ENCODE measurements at regions not wholly inside any gene's neighbourhood (a gene's known extent, or its start where the extent isn't known, plus 50 kb on each side); places are given as distances from the start of the nearest gene placed in this dataset.

GRCh38 chr3:43217206-43217605, 69.1 kb upstream of the SNRK start:
- no peak overlapping the region for H3K4me3 Mint-ChIP-seq
- H3K36me3 Mint-ChIP-seq: no peaks in the 10 kb centered on the region
- peak overlapping the region in 1 of 6 donors; percentile 88 for H3K27ac Mint-ChIP-seq
- no peaks in the 10 kb centered on the region for H3K4me1 Mint-ChIP-seq
- no peaks in the 10 kb centered on the region for H3K9me3 Mint-ChIP-seq
- no peak for ATAC-seq (ENCODE audit: low read depth in 2 of 2)
- H3K27me3 Mint-ChIP-seq: peaks cover 0 to 13% (median 0%) of the 10 kb centered on the region in 3 donors
- no peak for DNase-seq

- DNase-seq (no peak), ATAC-seq (ENCODE audit: low read depth in 2 of 2) (peak in 1 of 2 donors; percentile 25)
- Mint-ChIP-seq H3K4me3 (no peak overlapping the region), H3K27ac (no peak overlapping the region), H3K27me3 (peaks cover 0 to 10% (median 0%) of the 10 kb centered on the region in 3 donors), H3K9me3 (no peaks in the 10 kb centered on the region), H3K4me1 (no peaks in the 10 kb centered on the region), H3K36me3 (no peaks in the 10 kb centered on the region)
Observed at GRCh38 chr3:43215663-43216275, 70.6 kb upstream of the SNRK start.

GRCh38 chr3:43215138-43215537, 71.2 kb upstream of the SNRK start:
- Mint-ChIP-seq H3K27ac (no peak overlapping the region), H3K4me3 (no peak overlapping the region), H3K9me3 (no peaks in the 10 kb centered on the region), H3K36me3 (no peaks in the 10 kb centered on the region), H3K27me3 (peaks cover 0 to 8% (median 0%) of the 10 kb centered on the region in 3 donors), H3K4me1 (no peaks in the 10 kb centered on the region)
- ATAC-seq (ENCODE audit: low read depth in 2 of 2) (no peak), DNase-seq (no peak)

GRCh38 chr3:43214616-43215015, 71.7 kb upstream of the SNRK start:
- no peak for DNase-seq
- H3K9me3 Mint-ChIP-seq: no peaks in the 10 kb centered on the region
- no peaks in the 10 kb centered on the region for H3K4me1 Mint-ChIP-seq
- peaks cover 0 to 8% (median 0%) of the 10 kb centered on the region in 3 donors for H3K27me3 Mint-ChIP-seq
- ATAC-seq (ENCODE audit: low read depth in 2 of 2): no peak
- H3K4me3 Mint-ChIP-seq: no peak overlapping the region
- no peaks in the 10 kb centered on the region for H3K36me3 Mint-ChIP-seq
- no peak overlapping the region for H3K27ac Mint-ChIP-seq

DNA sequence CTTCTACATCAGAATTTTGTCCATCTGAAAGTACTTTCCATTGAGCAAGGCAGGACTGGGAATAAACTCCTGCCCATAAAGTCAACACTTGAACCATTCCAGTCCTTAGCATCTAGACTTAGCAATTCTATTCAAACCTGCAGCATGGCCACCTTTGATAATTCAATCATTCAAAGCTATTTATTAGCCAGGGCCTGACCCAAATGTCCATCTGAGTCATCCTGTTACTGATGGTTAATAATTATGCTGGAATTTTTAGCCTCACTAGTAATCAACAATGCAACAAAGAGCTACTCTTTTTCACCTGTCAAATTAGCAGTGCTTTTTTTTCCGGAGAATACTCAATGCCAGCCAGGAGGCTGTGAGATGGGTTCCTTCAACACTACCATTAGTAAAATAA, 72.7 kb upstream of the SNRK start:
- no peak overlapping the region for H3K27ac Mint-ChIP-seq
- H3K9me3 Mint-ChIP-seq: no peaks in the 10 kb centered on the region
- H3K4me1 Mint-ChIP-seq: no peaks in the 10 kb centered on the region
- no peak overlapping the region for H3K4me3 Mint-ChIP-seq
- peaks cover 0 to 8% (median 0%) of the 10 kb centered on the region in 3 donors for H3K27me3 Mint-ChIP-seq
- ATAC-seq (ENCODE audit: low read depth in 2 of 2) (no peak), DNase-seq (no peak)
- no peaks in the 10 kb centered on the region for H3K36me3 Mint-ChIP-seq

- peak overlapping the region in 1 of 6 donors; percentile 27 for H3K27ac Mint-ChIP-seq
- H3K36me3 Mint-ChIP-seq: no peaks in the 10 kb centered on the region
- ATAC-seq (ENCODE audit: low read depth in 2 of 2) (no peak), DNase-seq (no peak)
- H3K4me3 Mint-ChIP-seq: no peak overlapping the region
- no peaks in the 10 kb centered on the region for H3K4me1 Mint-ChIP-seq
- H3K9me3 Mint-ChIP-seq: no peaks in the 10 kb centered on the region
- H3K27me3 Mint-ChIP-seq: peaks cover 0 to 8% (median 0%) of the 10 kb centered on the region in 3 donors
Observed at GRCh38 chr3:43212914-43213611, 73.3 kb upstream of the SNRK start.

GRCh38 chr3:43211681-43212080, 74.7 kb upstream of the SNRK start:
- Mint-ChIP-seq H3K27me3 (peaks cover 0 to 8% (median 0%) of the 10 kb centered on the region in 3 donors), H3K27ac (peak overlapping the region in 1 of 6 donors; percentile 36), H3K9me3 (no peaks in the 10 kb centered on the region), H3K4me1 (no peaks in the 10 kb centered on the region), H3K4me3 (no peak overlapping the region), H3K36me3 (no peaks in the 10 kb centered on the region)
- ATAC-seq (ENCODE audit: low read depth in 2 of 2) (no peak), DNase-seq (no peak)

DNA sequence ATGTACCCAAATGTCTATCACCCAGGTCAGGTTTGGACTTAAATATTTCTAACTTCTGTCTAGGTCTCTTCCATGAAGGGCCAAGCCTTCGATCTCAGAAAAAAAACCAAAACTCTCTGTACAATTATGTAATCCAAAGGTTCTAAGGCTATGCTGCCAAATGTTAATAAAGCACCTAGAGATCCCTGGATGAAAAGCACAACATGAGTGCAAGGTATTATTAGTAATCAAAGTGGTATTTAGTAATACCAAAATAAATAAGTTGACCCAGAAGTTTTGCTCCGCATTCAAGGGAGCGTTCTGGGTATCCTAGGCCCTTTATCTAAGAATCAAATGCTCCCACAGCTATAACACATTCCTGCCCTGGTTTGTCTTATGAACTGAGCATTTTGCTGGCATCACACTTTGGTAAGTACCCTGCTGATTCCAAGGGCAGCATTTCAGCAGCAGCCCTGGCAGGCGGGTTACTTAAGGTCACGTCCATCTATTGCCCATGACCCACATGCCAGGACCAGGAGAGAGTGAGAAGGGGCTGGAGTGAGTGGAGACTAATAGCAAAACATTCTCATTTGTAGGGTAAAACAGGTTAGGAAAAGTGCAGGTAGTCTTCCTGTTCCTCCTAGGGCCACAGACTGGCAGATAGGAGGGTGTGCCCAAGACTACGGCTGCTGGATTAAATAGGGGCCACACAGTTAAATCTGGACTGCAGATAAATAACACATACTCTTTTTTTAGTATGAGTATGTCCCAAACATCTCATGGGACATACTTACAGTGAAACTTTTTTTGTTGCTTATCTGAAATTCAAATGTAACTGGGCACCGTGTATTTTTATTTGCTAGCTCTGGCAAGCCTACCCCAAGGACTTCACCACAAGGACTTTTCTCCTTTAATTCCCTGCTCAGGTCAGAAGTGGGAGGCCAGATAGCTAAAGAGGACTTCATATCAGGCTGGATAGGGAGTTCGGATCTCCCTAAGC, 76.0 kb upstream of the SNRK start:
- no peak for DNase-seq
- Mint-ChIP-seq H3K4me1 (no peaks in the 10 kb centered on the region), H3K36me3 (no peaks in the 10 kb centered on the region), H3K27me3 (peaks cover 0 to 8% (median 0%) of the 10 kb centered on the region in 3 donors), H3K4me3 (no peak overlapping the region), H3K9me3 (no peaks in the 10 kb centered on the region), H3K27ac (no peak overlapping the region)
- no peak for ATAC-seq (ENCODE audit: low read depth in 2 of 2)

- Mint-ChIP-seq H3K9me3 (no peaks in the 10 kb centered on the region), H3K27ac (no peak overlapping the region), H3K27me3 (peaks cover 0 to under 1% (median 0%) of the 10 kb centered on the region in 3 donors), H3K36me3 (no peaks in the 10 kb centered on the region), H3K4me1 (no peaks in the 10 kb centered on the region), H3K4me3 (no peak overlapping the region)
- ATAC-seq (ENCODE audit: low read depth in 2 of 2): no peak
- DNase-seq: no peak
Observed at GRCh38 chr3:43207628-43208085, 78.7 kb upstream of the SNRK start.

DNA sequence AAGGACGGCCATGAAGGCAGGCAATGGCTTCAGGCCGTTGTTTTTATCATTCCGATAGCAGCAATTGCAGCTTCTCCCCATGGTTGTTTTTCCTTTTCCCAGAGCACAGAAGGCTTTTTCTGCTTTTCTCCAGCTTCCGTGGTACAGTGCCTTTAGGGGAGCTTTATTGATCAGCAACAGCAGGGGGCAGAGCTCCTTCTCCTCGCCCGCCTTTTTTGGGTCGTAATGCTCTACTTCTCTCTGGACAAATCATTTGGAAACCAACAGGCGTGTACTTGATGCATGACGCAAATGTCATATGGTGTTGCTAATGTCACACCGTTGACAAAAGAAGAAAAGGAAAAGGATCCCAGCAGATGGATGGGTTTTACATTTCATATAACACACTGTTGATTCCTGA, 79.7 kb upstream of the SNRK start:
- DNase-seq: no peak
- H3K27ac Mint-ChIP-seq: no peak overlapping the region
- no peak overlapping the region for H3K4me3 Mint-ChIP-seq
- H3K4me1 Mint-ChIP-seq: no peaks in the 10 kb centered on the region
- H3K36me3 Mint-ChIP-seq: no peaks in the 10 kb centered on the region
- no peaks in the 10 kb centered on the region for H3K9me3 Mint-ChIP-seq
- no peak for ATAC-seq (ENCODE audit: low read depth in 2 of 2)
- peaks cover 0 to under 1% (median 0%) of the 10 kb centered on the region in 3 donors for H3K27me3 Mint-ChIP-seq

- ATAC-seq (ENCODE audit: low read depth in 2 of 2): no peak
Observed at GRCh38 chr3:43206105-43206504, 80.2 kb upstream of the SNRK start.

DNA sequence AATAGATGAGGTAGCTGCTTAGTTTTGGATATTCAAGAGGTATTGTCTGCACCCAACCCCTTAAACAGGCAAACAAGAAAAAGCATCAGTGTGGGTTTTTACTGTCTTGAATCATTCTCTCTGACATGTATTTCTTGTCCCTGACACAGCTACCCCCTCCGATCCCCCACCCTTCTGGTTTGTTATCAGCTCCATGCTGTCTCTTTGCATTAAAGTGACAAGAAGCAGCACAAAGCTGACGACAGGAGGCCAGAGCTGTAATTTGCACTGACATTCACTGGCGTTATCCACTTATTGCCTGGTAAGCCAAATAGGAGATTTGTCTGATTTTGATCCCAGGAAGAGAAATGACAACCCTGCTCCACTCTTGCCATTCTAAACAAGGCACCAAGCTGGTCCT, 83.3 kb upstream of the SNRK start:
- Mint-ChIP-seq H3K27ac (no peak overlapping the region), H3K4me3 (no peak overlapping the region), H3K4me1 (peaks cover 0 to 3% (median 0%) of the 10 kb centered on the region in 3 donors), H3K9me3 (peaks cover 5 to 25% (median 14%) of the 10 kb centered on the region in 7 donors), H3K36me3 (no peaks in the 10 kb centered on the region), H3K27me3 (peaks cover 6 to 26% (median 24%) of the 10 kb centered on the region in 3 donors)
- no peak for DNase-seq
- ATAC-seq (ENCODE audit: low read depth in 2 of 2): no peak

More at GRCh38 chr3:43206105-43206504, 80.2 kb upstream of the SNRK start:
- Mint-ChIP-seq H3K27ac (no peak overlapping the region), H3K4me1 (peaks cover 0 to 3% (median 0%) of the 10 kb centered on the region in 3 donors), H3K9me3 (peaks cover 0 to 2% (median 0%) of the 10 kb centered on the region in 7 donors), H3K4me3 (no peak overlapping the region), H3K27me3 (peaks cover 0 to 5% (median 4%) of the 10 kb centered on the region in 3 donors), H3K36me3 (no peaks in the 10 kb centered on the region)
- no peak for DNase-seq

- peaks cover 8 to 32% (median 24%) of the 10 kb centered on the region in 3 donors for H3K27me3 Mint-ChIP-seq
- no peak for ATAC-seq (ENCODE audit: low read depth in 2 of 2)
- H3K9me3 Mint-ChIP-seq: peaks cover 5 to 25% (median 18%) of the 10 kb centered on the region in 7 donors
- no peak overlapping the region for H3K4me3 Mint-ChIP-seq
- H3K36me3 Mint-ChIP-seq: no peaks in the 10 kb centered on the region
- DNase-seq: no peak
- H3K27ac Mint-ChIP-seq: no peak overlapping the region
- peaks cover 0 to 3% (median 0%) of the 10 kb centered on the region in 3 donors for H3K4me1 Mint-ChIP-seq
Observed at GRCh38 chr3:43201581-43201980, 84.8 kb upstream of the SNRK start.
